Smooth muscle cell (in vitro differentiated cells): ENCODE measurements at regions not wholly inside any gene's neighbourhood (a gene's known extent, or its start where the extent isn't known, plus 50 kb on each side); places are given as distances from the start of the nearest gene placed in this dataset.

ENCODE experiments used
- DNase-seq: peaks from one replicate; lab custom pipeline; 2025; ENCODE audit not compliant: unreplicated experiment; lab: John Stamatoyannopoulos, UW
- H2AFZ ChIP-seq: fragments of 200-600 bp; sonication (generic); 2 replicates; pipeline ENCODE4 v1.6.0; 2016; ENCODE audit warnings: antibody characterized with exemption, low read depth, mild to moderate bottlenecking
- H3F3A ChIP-seq: fragments of 200-600 bp; sonication (generic); 2 replicates; pipeline ENCODE4 v1.6.0; 2017; ENCODE audit warnings: antibody characterized with exemption, low read depth
- H3K27ac ChIP-seq: fragments of 200-600 bp; sonication (generic); 2 replicates; pipeline ENCODE4 v1.5.1; 2016; ENCODE audit warnings: low read depth, mild to moderate bottlenecking
- H3K27me3 ChIP-seq: fragments of 200-600 bp; sonication (generic); 2 replicates; pipeline ENCODE4 v1.6.1; 2016; ENCODE audit warnings: low read depth, mild to moderate bottlenecking
- H3K36me3 ChIP-seq: fragments of 200-600 bp; sonication (generic); 2 replicates; pipeline ENCODE4 v1.5.1; 2016; ENCODE audit warnings: low read depth
- H3K4me1 ChIP-seq: fragments of 200-600 bp; sonication (generic); 2 replicates; pipeline ENCODE4 v1.5.1; 2016; ENCODE audit warnings: low read depth
- H3K4me2 ChIP-seq: fragments of 200-600 bp; sonication (generic); 2 replicates; pipeline ENCODE4 v1.6.0; 2016; ENCODE audit warnings: mild to moderate bottlenecking
- H3K4me3 ChIP-seq: fragments of 200-600 bp; sonication (generic); 2 replicates; pipeline ENCODE4 v1.5.1; 2016; ENCODE audit warnings: mild to moderate bottlenecking
- H3K79me2 ChIP-seq: fragments of 200-600 bp; sonication (generic); 2 replicates; pipeline ENCODE4 v1.6.0; 2016; ENCODE audit warnings: low read depth, mild to moderate bottlenecking
- H3K9ac ChIP-seq: fragments of 200-600 bp; sonication (generic); 2 replicates; pipeline ENCODE4 v1.6.0; 2016; ENCODE audit warnings: low read depth
- H3K9me3 ChIP-seq: fragments of 200-600 bp; sonication (generic); replicated peaks from 2 replicates; pipeline ENCODE4 v1.5.1; 2016; ENCODE audit warnings: low read depth
- H4K20me1 ChIP-seq: fragments of 200-600 bp; sonication (generic); 2 replicates; pipeline ENCODE4 v1.6.0; 2016; ENCODE audit warnings: low read depth
- WGBS: methylation state at CpG from one replicate; pipeline ENCODE4 v1.1.7; 2016; ENCODE audit warnings: low lambda C conversion rate; 5-methylcytosine and 5-hydroxymethylcytosine counted together
- TF ChIP-seq, protein P1 (sequence below): fragments of 200-600 bp; sonication (generic); IDR thresholded peaks from 2 replicates; pipeline ENCODE4 v1.5.1; 2017; ENCODE audit warnings: borderline replicate concordance, mild to moderate bottlenecking, antibody characterized with exemption; ENCODE audit not compliant: insufficient read depth, poor library complexity, severe bottlenecking

- H3K4me1 ChIP-seq = no peaks in the 10 kb centered on the region
- 72% methylated on average over 5 of the region's 5 CpGs for WGBS
- no peak overlapping the region for H2AFZ ChIP-seq
- H3K36me3 ChIP-seq = no peaks in the 10 kb centered on the region
- H3K9me3 ChIP-seq = no peaks in the 10 kb centered on the region
- H4K20me1 ChIP-seq = no peaks in the 10 kb centered on the region
- no peak for DNase-seq
- H3K27me3 ChIP-seq = no peaks in the 10 kb centered on the region
- H3K27ac ChIP-seq = no peak overlapping the region
- no peak overlapping the region for H3K4me3 ChIP-seq
- H3K79me2 ChIP-seq = no peaks in the 10 kb centered on the region
- H3K9ac ChIP-seq = no peak overlapping the region
- TF ChIP-seq, protein P1, sequence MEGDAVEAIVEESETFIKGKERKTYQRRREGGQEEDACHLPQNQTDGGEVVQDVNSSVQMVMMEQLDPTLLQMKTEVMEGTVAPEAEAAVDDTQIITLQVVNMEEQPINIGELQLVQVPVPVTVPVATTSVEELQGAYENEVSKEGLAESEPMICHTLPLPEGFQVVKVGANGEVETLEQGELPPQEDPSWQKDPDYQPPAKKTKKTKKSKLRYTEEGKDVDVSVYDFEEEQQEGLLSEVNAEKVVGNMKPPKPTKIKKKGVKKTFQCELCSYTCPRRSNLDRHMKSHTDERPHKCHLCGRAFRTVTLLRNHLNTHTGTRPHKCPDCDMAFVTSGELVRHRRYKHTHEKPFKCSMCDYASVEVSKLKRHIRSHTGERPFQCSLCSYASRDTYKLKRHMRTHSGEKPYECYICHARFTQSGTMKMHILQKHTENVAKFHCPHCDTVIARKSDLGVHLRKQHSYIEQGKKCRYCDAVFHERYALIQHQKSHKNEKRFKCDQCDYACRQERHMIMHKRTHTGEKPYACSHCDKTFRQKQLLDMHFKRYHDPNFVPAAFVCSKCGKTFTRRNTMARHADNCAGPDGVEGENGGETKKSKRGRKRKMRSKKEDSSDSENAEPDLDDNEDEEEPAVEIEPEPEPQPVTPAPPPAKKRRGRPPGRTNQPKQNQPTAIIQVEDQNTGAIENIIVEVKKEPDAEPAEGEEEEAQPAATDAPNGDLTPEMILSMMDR = no peak
- H3F3A ChIP-seq = no peaks in the 10 kb centered on the region
- no peak overlapping the region for H3K4me2 ChIP-seq
These were observed 502.6 kb downstream of the TMEM114 start for GRCh38 chr16:8087597-8088289.

GRCh38 chr16:8087146-8087545, 503.2 kb downstream of the TMEM114 start:
- Histone ChIP-seq H2AFZ (no peak overlapping the region), H3K27me3 (no peaks in the 10 kb centered on the region), H3K9me3 (no peaks in the 10 kb centered on the region), H4K20me1 (no peaks in the 10 kb centered on the region), H3K4me3 (no peak overlapping the region), H3K36me3 (no peaks in the 10 kb centered on the region), H3F3A (no peaks in the 10 kb centered on the region), H3K27ac (no peak overlapping the region), H3K9ac (no peak overlapping the region), H3K4me2 (no peak overlapping the region), H3K4me1 (no peaks in the 10 kb centered on the region), H3K79me2 (no peaks in the 10 kb centered on the region)
- TF ChIP-seq, protein P1 = no peak
- 83% methylated on average over 2 of the region's 2 CpGs for WGBS
- no peak for DNase-seq

DNA sequence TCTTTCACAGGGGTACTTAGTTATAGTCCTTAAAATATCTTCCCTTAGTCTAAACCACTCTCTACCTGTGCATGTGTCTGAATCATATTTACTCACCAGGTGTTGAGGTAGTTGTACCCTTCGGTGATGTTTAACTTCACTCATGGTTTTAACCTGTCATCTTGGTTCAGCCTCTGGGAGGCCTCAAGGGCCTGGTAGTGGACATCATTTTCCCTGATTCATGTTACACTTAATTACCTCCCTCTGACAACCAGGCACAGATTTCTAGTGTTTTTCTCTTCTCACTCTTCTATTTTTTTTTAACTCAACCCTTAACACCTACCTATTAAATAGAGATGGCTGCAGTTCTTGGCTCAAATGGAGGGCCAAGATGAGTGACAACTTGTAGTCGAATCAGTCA, 505.4 kb downstream of the TMEM114 start:
- no peak overlapping the region for H3K4me2 ChIP-seq
- TF ChIP-seq, protein P1 = no peak
- H4K20me1 ChIP-seq = no peaks in the 10 kb centered on the region
- no peaks in the 10 kb centered on the region for H3K27me3 ChIP-seq
- no peak overlapping the region for H3K27ac ChIP-seq
- H2AFZ ChIP-seq = no peak overlapping the region
- no peaks in the 10 kb centered on the region for H3K4me1 ChIP-seq
- H3K79me2 ChIP-seq = no peaks in the 10 kb centered on the region
- no peaks in the 10 kb centered on the region for H3K9me3 ChIP-seq
- no peak overlapping the region for H3K4me3 ChIP-seq
- H3K36me3 ChIP-seq = no peaks in the 10 kb centered on the region
- 83% methylated on average over 2 of the region's 2 CpGs for WGBS
- no peak for DNase-seq
- H3K9ac ChIP-seq = no peak overlapping the region
- H3F3A ChIP-seq = no peaks in the 10 kb centered on the region

DNA sequence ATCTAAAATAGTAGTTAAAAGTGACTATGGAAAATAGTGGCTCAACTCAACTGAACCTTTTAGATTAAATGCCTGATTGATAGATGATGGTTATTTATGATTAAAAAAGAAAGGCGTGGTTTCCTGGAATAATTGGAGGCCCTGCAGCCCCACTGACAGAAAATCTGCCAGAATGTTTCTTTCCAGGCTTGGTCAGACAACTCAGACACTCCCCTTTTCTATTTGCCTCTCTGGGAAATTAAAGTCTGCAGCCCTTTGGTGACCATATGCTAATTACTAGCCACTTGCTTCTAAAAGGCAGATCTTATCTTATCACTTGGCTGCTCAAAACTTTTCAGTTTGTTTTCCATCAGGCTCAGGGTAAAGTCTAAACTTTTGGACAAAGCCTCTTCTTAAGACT, 506.0 kb downstream of the TMEM114 start:
- 76% methylated on average over 1 of the region's 1 CpG for WGBS
- TF ChIP-seq, protein P1 = no peak
- H3K79me2 ChIP-seq = no peaks in the 10 kb centered on the region
- no peaks in the 10 kb centered on the region for H3K4me1 ChIP-seq
- H3K27me3 ChIP-seq = no peaks in the 10 kb centered on the region
- H3K9me3 ChIP-seq = no peaks in the 10 kb centered on the region
- H3K9ac ChIP-seq = no peak overlapping the region
- no peak overlapping the region for H3K27ac ChIP-seq
- H3K4me2 ChIP-seq = no peak overlapping the region
- no peaks in the 10 kb centered on the region for H4K20me1 ChIP-seq
- no peak overlapping the region for H3K4me3 ChIP-seq
- H3F3A ChIP-seq = no peaks in the 10 kb centered on the region
- H2AFZ ChIP-seq = no peak overlapping the region
- DNase-seq = no peak
- H3K36me3 ChIP-seq = no peaks in the 10 kb centered on the region
